HG03457 (cell line): ENCODE measurements at regions not wholly inside any gene's neighbourhood (a gene's known extent, or its start where the extent isn't known, plus 50 kb on each side); places are given as distances from the start of the nearest gene placed in this dataset.
"Not testable (repeated sequence)": the region's sequence is repeated elsewhere in the genome, so short reads cannot be mapped to it uniquely, and the experiment has no call there.

ENCODE experiments used
- ATAC-seq: cut with Tn5 transposase; IDR thresholded peaks from one replicate; pipeline ENCODE4 v1.9.1; 2021; ENCODE audit warnings: moderate number of reproducible peaks; ENCODE audit not compliant: unreplicated experiment

- ATAC-seq, result no peak
Observed at GRCh38 chr21:22258821-22259220, 1260.6 kb downstream of the NCAM2 start.

- no peak for ATAC-seq
Observed at GRCh38 chr21:22260274-22260673, 1262.1 kb downstream of the NCAM2 start.

- no peak for ATAC-seq
Observed at GRCh38 chr21:22263890-22264289, 1265.7 kb downstream of the NCAM2 start.

DNA sequence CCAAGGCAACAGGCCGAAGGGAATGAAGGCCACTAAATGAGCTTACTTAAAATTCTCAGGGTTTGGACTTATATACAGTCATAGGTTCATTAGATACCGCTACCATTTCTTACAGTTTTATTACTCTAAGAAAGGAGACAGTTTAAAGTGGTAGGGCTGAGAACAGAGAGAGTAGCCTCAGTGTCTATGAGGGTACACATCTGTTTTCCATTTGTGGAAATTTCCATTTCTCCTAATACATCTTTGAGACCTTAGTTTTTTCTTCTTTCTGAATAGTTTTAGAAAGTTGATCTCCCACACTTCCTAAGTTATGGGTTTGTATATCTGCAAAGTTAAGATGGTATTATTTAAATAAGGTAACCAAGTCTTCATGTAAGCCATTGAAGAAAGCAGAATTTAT, 1279.1 kb downstream of the NCAM2 start:
- ATAC-seq, result no peak

- ATAC-seq, result no peak
Observed at GRCh38 chr21:22278366-22278765, 1280.2 kb downstream of the NCAM2 start.

GRCh38 chr21:22280851-22281250, 1282.6 kb downstream of the NCAM2 start:
- ATAC-seq, result no peak

DNA sequence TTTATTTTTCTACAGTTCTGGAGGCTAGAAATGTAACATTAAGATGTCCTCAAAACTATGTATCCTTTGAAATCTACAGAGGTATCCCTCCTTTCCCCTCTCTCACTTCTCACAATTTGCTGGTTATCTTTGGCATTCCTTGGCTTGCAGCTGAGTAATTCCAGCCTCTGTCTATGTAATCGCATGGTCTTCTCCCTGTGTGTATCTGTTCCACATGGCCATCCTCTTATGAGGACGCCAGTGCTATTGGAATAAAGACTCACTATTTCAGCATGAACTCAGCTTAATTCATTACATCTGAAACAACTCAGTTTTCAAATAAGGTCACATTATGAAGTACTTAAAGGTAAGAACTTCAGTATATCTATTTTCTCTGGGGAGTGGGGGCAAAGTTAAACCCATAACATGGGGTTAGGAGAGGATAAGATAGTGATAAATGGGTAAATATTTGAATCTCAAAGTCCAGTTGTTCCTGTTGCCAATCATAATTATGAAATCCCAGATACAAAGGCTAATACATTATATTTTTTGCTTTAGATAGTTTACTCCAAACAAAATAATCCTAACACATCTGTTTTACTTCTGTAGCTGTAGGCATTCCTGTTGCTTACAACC, 1290.8 kb downstream of the NCAM2 start:
- no peak for ATAC-seq

GRCh38 chr21:22292144-22292543, 1293.9 kb downstream of the NCAM2 start:
- no peak for ATAC-seq

- ATAC-seq, result no peak
Observed at GRCh38 chr21:22297575-22297974, 1299.4 kb downstream of the NCAM2 start.

DNA sequence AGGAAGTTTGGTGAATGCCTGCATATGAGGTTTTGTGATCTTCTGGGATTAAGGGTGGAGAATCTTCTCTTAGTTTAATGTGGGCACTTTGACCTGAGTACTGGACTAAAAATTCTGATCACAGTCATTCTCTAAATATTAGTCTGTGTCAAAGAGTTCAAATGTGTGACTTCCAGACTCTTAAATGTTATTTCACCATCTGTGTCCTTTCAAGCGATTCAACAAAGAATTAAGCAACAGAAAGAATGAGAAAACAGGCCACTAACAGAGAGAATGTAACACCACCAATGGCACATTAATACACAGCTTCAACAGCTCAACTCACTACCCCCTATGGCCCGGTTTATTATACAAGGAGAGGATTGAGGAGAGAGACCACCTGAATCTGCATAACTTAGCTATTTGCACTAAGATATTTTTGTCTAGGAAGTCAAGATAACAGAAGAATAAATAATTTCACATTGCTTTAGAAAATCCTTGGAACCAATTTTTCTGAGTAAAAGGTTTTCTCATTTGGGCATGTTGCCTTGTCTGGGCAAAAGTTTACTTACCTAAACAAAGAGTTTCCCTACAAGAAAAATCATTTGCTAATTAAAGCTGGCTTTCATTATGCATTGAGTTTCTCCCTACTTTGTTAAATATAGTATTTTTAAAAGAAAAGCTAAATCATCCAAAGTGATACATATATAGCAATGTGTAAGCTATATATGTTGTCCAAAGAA, 1313.7 kb downstream of the NCAM2 start:
- ATAC-seq, result no peak

DNA sequence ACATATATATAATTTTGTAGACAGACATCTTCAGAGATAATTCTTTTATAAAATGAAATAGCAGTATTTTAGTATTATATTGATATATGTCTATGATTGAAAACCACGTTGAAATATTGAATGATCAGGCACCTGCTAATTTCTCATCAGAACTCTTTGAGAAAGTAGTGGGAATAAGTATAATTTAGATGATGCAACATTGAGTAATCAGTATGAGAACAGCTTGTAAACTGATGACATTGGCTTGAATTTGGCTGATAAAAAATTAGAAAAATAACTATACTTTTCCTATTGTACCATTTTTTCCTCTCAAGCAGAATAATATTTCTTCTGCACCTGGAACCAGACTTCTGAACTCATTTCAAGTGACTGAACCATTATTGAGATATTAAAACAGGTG, 1316.8 kb downstream of the NCAM2 start:
- ATAC-seq, result no peak

GRCh38 chr21:22319435-22319834, 1321.2 kb downstream of the NCAM2 start:
- no peak for ATAC-seq

DNA sequence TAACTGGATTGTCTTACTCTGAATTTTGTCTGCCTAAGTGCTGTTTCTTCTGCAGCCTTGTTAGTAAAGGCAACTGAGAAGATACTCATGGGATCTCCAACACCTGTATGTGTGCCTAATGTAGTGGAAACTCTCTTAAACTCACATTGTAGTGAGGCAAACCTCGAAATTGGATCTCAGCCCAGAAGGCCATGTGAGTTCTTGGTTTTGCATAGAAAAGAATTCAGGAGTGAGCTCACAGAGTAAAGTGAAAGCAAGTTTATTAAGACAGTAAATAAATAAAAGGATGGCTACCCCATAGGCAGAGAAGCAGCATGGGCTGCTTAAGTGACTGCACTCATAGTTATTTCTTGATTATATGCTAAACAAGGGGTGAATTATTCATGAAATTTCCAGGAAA, 1344.7 kb downstream of the NCAM2 start:
- no peak for ATAC-seq

DNA sequence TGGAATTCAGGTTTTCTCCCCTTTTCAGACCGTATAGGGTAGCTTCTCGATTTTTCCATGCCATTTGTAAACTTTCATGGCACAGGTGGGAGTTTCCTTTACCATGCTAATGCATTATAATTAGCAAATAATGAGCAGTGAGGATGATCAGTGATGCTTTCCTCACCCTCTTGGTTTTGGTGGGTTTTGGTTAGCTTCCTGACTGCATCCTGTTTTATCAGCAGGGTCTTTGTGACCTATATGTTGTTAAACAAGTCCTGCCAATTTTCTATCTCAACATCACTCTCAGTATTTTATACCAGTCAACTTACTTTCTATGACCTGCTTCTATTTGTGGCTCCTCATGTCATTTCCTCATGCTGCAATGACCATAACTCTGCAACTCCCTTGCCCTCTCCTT, 1345.1 kb downstream of the NCAM2 start:
- no peak for ATAC-seq

DNA sequence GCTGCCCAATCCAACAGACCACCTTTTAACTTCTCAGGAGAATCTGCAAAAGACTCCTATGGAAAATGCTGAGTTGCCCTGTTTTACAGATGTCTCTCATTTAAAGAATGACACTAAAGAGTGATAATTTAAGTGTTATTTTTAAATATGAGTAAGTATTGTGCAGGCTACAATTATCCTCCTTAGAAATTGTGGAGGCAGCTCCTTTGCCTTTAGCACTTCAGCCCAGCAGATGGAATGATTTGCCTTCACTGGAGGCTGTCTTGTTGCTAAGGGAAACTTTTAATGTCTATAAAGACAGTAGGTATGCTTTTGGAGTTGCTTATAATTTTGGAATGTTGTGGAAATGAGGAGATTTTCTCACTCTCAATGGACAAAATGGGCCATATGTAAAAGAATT, 1345.5 kb downstream of the NCAM2 start:
- ATAC-seq, result no peak

DNA sequence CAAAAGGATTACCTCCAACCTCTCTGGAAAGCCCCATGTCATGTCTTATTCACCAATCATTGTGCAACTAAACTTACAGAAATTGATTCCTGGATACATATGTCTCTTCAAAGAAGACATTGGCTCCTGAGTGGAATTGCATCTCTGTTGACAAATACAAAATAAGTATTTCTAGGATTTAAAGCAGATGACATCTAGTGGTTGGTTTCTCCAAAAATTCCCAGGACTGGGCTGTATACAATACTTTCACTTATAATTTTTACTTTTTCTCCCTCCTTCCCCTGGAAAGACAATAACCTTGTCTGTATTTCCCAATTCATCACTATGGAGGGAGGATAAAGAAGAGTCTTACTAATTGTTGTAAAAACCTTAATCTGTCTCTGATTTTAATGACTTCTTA, 1347.4 kb downstream of the NCAM2 start:
- no peak for ATAC-seq

- no peak for ATAC-seq
Observed at GRCh38 chr21:22346576-22346975, 1348.4 kb downstream of the NCAM2 start.

GRCh38 chr21:22351076-22351475, 1352.9 kb downstream of the NCAM2 start:
- ATAC-seq, result no peak

- no peak for ATAC-seq
Observed at GRCh38 chr21:22352088-22352487, 1353.9 kb downstream of the NCAM2 start.

DNA sequence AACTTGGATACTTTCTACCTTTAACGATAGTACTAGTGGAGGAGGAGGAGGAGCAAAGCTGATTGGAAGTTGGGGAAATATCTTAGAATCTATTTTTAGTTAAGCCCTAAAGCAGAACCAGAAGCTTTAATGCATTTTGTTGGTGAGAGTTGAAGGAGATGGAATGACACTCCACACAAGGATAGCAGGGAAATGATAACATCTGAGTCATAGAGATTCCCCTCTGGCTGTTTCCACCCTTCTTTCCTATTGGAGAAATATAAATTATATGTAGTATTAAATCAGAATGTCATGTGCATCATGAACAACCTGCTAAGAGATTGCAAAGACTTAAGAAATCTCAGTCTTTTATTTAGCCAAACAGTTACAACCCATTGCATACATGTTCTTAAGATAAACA, 1357.7 kb downstream of the NCAM2 start:
- no peak for ATAC-seq

DNA sequence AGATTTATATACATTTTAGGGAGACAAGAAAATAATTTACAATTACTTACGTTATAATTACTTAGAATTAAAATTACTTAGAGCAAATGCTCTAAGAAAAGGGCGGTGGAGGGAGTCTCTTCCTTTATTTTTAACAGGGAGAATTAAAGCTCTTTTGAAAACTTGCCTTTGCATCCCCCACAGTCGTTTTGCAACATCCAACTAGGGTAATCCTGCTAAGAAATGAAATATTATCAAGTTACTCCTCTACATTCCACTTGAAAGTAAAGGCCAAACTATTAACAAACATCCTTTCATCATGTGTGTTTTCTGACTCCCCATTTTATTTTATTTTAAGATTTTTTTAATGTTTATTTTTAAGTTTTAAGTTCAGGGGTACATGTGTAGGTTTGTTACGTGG, 1358.5 kb downstream of the NCAM2 start:
- ATAC-seq, result no peak

GRCh38 chr21:22359599-22359998, 1361.4 kb downstream of the NCAM2 start:
- ATAC-seq, result not testable (repeated sequence)

DNA sequence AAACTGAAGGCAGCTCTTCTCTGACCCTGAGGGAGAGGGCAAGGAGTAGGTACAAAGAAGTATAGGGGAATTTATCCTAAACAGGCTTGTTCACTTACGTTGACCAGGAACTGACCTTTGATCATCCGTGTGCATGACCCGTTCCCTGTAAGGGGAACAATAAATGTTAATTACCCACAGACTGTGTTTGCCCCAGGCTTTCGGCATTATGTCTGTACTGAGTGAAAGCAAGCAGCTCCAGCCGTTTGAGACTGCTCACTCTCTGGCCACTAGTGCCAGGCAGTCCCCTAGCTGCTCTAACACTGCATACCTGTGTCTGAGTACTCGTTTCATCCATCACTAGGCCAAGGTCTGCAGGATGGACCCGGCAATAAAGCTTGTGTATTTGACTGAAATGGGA, 1365.3 kb downstream of the NCAM2 start:
- ATAC-seq, result no peak
